ENCODE measurements at regions not wholly inside any gene's neighbourhood (a gene's known extent, or its start where the extent isn't known, plus 50 kb on each side); places are given as distances from the start of the nearest gene placed in this dataset.

- no peak overlapping the region for H3K4me3 Mint-ChIP-seq
- peaks cover 39% of the 10 kb centered on the region for H3K36me3 Mint-ChIP-seq (ENCODE audit: low read depth)
- no peak for TF ChIP-seq CTCF (IDR thresholded peaks at IDR 0.05)
- no peaks in the 10 kb centered on the region for H3K27me3 Mint-ChIP-seq (ENCODE audit: low read depth, poor library complexity)
- H3K4me1 Mint-ChIP-seq, result peaks cover 14% of the 10 kb centered on the region
- H3K9me3 Mint-ChIP-seq, result peaks cover 65% of the 10 kb centered on the region
- no peak overlapping the region for H3K27ac Mint-ChIP-seq
- DNase-seq, result no peak
Measured at GRCh38 chr14:53310412-53310811, 157.3 kb upstream of the DDHD1 start.

DNA sequence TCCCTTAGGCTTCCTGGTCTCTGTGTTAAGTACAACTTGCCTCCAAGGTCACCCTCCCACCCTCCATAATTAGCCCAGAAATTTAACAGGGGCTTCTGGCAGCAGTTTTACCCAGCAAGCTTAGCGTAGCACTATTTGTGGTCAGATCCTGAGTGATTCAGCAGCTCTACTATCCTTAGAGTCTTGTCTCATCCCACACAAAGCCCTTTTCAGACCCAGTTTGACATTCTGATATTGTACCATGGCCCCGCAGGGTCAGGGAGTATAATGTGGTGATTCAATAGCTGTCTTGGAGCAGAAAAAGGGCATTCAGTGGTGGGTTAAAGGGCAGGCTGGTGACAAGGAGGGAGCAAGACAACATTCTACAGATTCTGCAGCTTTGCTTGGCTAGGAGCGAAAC lies 153.8 kb upstream of the DDHD1 start:
- H3K4me3 Mint-ChIP-seq, result no peak overlapping the region
- H3K4me1 Mint-ChIP-seq, result peaks cover 27% of the 10 kb centered on the region
- H3K36me3 Mint-ChIP-seq (ENCODE audit: low read depth), result peaks cover 23% of the 10 kb centered on the region
- H3K27me3 Mint-ChIP-seq (ENCODE audit: low read depth, poor library complexity), result peaks cover 2% of the 10 kb centered on the region
- H3K9me3 Mint-ChIP-seq, result peaks cover 39% of the 10 kb centered on the region
- no peak for DNase-seq
- peak overlapping the region; percentile 84 for H3K27ac Mint-ChIP-seq
- no peak for TF ChIP-seq CTCF (IDR thresholded peaks at IDR 0.05)

DNA sequence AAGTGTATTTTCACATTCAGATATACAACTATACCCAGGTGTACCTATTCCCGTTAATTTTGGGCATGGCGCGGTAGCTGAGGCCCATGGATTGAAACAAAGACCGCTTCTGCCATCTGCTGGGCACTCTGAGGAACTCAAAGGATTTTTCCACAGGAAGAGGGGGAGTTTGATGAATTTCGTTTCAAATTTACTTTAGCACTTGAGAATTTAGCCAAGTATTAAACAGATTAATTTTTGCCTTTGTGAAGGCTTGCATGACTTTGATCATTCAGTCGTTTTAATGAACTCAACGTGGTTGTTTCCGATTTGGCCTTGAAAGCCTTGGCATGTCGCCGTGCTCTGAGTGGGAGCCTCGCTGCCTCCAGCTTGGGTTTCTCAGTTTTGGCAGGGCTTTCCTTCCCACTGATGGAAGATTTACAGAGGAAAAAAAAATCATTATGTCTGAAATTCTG lies 153.2 kb upstream of the DDHD1 start:
- peak; percentile 84 for TF ChIP-seq CTCF (IDR thresholded peaks at IDR 0.05)
- Mint-ChIP-seq H3K4me3 (peak overlapping the region; percentile 58), H3K4me1 (peaks cover 27% of the 10 kb centered on the region)

GRCh38 chr14:53304726-53305381 lies 151.7 kb upstream of the DDHD1 start:
- peaks cover 2% of the 10 kb centered on the region for H3K27me3 Mint-ChIP-seq (ENCODE audit: low read depth, poor library complexity)
- peaks cover 6% of the 10 kb centered on the region for H3K36me3 Mint-ChIP-seq (ENCODE audit: low read depth)
- no peak for DNase-seq
- no peak overlapping the region for H3K27ac Mint-ChIP-seq
- no peak for TF ChIP-seq CTCF (IDR thresholded peaks at IDR 0.05)
- peaks cover 29% of the 10 kb centered on the region for H3K9me3 Mint-ChIP-seq
- H3K4me3 Mint-ChIP-seq, result no peak overlapping the region
- H3K4me1 Mint-ChIP-seq, result peaks cover 27% of the 10 kb centered on the region

More for the DNA sequence above, 153.2 kb upstream of the DDHD1 start:
- H3K9me3 Mint-ChIP-seq, result peaks cover 37% of the 10 kb centered on the region
- H3K27me3 Mint-ChIP-seq (ENCODE audit: low read depth, poor library complexity), result peaks cover 2% of the 10 kb centered on the region
- no peak overlapping the region for H3K27ac Mint-ChIP-seq
- DNase-seq, result peak; percentile 66
- H3K36me3 Mint-ChIP-seq (ENCODE audit: low read depth), result peaks cover 20% of the 10 kb centered on the region

DNA sequence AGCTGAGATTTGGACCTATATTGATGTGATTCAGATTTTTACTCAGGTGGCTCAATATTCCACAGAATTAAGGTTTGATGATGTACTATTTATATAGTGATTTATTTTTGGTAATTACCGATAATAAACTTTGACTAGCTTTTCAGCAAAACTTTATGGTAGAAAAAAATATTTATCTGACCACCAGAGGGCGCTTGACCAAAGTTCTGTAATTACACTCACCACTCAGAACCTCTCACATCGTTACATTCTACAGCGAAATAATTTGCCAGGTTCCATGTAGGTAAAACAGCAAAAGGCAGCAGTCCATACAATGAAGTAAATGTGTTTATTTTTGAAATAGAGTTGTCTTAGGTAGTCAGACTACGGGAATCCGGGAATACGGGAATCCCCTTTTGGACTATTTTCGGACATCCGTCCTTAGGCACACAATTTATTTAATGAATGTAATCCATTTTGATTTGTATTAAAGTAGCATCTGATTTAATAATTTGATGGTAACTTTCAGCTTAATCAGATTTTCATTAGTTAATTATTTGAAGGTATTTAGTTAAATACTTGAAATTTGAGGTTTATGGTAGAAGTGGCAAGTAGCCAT lies 143.0 kb upstream of the DDHD1 start:
- no peaks in the 10 kb centered on the region for H3K27me3 Mint-ChIP-seq (ENCODE audit: low read depth, poor library complexity)
- H3K4me1 Mint-ChIP-seq, result no peaks in the 10 kb centered on the region
- peaks cover 8% of the 10 kb centered on the region for H3K9me3 Mint-ChIP-seq
- no peak overlapping the region for H3K27ac Mint-ChIP-seq
- peak; percentile 73 for TF ChIP-seq CTCF (IDR thresholded peaks at IDR 0.05)
- no peaks in the 10 kb centered on the region for H3K36me3 Mint-ChIP-seq (ENCODE audit: low read depth)
- peak; percentile 28 for DNase-seq
- no peak overlapping the region for H3K4me3 Mint-ChIP-seq

GRCh38 chr14:53295372-53295771 lies 142.2 kb upstream of the DDHD1 start:
- no peak overlapping the region for H3K27ac Mint-ChIP-seq
- no peaks in the 10 kb centered on the region for H3K4me1 Mint-ChIP-seq
- H3K36me3 Mint-ChIP-seq (ENCODE audit: low read depth), result no peaks in the 10 kb centered on the region
- no peak overlapping the region for H3K4me3 Mint-ChIP-seq
- no peaks in the 10 kb centered on the region for H3K27me3 Mint-ChIP-seq (ENCODE audit: low read depth, poor library complexity)
- DNase-seq, result no peak
- H3K9me3 Mint-ChIP-seq, result peaks cover 8% of the 10 kb centered on the region
- no peak for TF ChIP-seq CTCF (IDR thresholded peaks at IDR 0.05)
